HEK293 (cell line): ENCODE measurements at regions not wholly inside any gene's neighbourhood (a gene's known extent, or its start where the extent isn't known, plus 50 kb on each side); places are given as distances from the start of the nearest gene placed in this dataset.
"Not testable (repeated sequence)": the region's sequence is repeated elsewhere in the genome, so short reads cannot be mapped to it uniquely, and the experiment has no call there.

ENCODE experiments used
- CTCF ChIA-PET: fragments of 350-600 bp; formaldehyde crosslinking; extraction: SDS; loops from one replicate; lab custom pipeline; 2021; ENCODE audit warnings: antibody characterized with exemption; lab: Yijun Ruan, JAX
- POLR2A ChIA-PET: fragments of 300-600 bp; formaldehyde crosslinking; extraction: SDS; loops from one replicate; lab custom pipeline; 2020; ENCODE audit warnings: antibody characterized with exemption, inconsistent platforms; lab: Yijun Ruan, JAX
- H3K27ac ChIP-seq: fragments of 200-500 bp; sonication (Bioruptor generic); 2 replicates; pipeline ENCODE4 v1.5.1; 2014; ENCODE audit warnings: low read depth, low read length, control low read depth, inconsistent platforms; ENCODE audit errors: extremely low read depth
- H3K36me3 ChIP-seq, 2 experiments: fragments of 200-500 bp in 1 of 2; sonication (Bioruptor generic) in 1 of 2; 1 replicate in 1 of 2; 2 replicates in 1 of 2; pipeline ENCODE4 v1.5.1; 2014 to 2017; ENCODE audit warnings: inconsistent platforms in 2 of 2, low read length in 2 of 2; ENCODE audit not compliant: control insufficient read depth in 2 of 2, insufficient read depth in 1 of 2
- H3K4me1 ChIP-seq: fragments of 200-500 bp; sonication (Bioruptor generic); 2 replicates; pipeline ENCODE4 v1.5.1; 2014; ENCODE audit warnings: mild to moderate bottlenecking, low read length, inconsistent platforms; ENCODE audit not compliant: control insufficient read depth, insufficient read depth
- H3K4me3 ChIP-seq: 2 replicates; pipeline ENCODE4 v1.5.1; 2011; ENCODE audit warnings: low read depth, mild to moderate bottlenecking, control low read depth, low read length, moderate library complexity
- H3K9me3 ChIP-seq: fragments of 200-500 bp; sonication (Bioruptor generic); 2 replicates; pipeline ENCODE4 v1.5.1; 2014; ENCODE audit warnings: low read depth, low read length, inconsistent platforms; ENCODE audit not compliant: control insufficient read depth, insufficient read depth
- OSR2 ChIP-seq: fragments of 450-650 bp; formaldehyde crosslinking; IDR thresholded peaks from 2 replicates; pipeline ENCODE4 v1.5.1; 2016; ENCODE audit warnings: missing biosample characterization, missing genetic modification characterization
- PRDM1 ChIP-seq: fragments of 450-650 bp; formaldehyde crosslinking; IDR thresholded peaks from 2 replicates; pipeline ENCODE4; 2016; ENCODE audit warnings: missing biosample characterization, missing genetic modification characterization
- PRDM10 ChIP-seq: fragments of 450-650 bp; formaldehyde crosslinking; IDR thresholded peaks from 2 replicates; pipeline ENCODE4 v1.5.1; 2016; ENCODE audit warnings: missing biosample characterization, missing genetic modification characterization
- PRDM4 ChIP-seq: fragments of 450-650 bp; formaldehyde crosslinking; IDR thresholded peaks from 2 replicates; pipeline ENCODE4 v1.5.1; 2017; ENCODE audit warnings: missing biosample characterization, missing genetic modification characterization
- PRDM6 ChIP-seq: fragments of 450-650 bp; formaldehyde crosslinking; IDR thresholded peaks from 2 replicates; pipeline ENCODE4 v1.5.1; 2017; ENCODE audit warnings: missing biosample characterization, missing genetic modification characterization
- SALL2 ChIP-seq: fragments of 450-650 bp; formaldehyde crosslinking; IDR thresholded peaks from 2 replicates; pipeline ENCODE4 v1.5.0; 2017; ENCODE audit warnings: missing biosample characterization, mild to moderate bottlenecking, missing genetic modification characterization, borderline replicate concordance
- SCRT2 ChIP-seq: fragments of 450-650 bp; formaldehyde crosslinking; IDR thresholded peaks from 2 replicates; pipeline ENCODE4 v1.5.1; 2016; ENCODE audit warnings: missing biosample characterization, missing genetic modification characterization
- ZBTB49 ChIP-seq: fragments of 450-650 bp; formaldehyde crosslinking; IDR thresholded peaks from 2 replicates; pipeline ENCODE4 v1.5.1; 2016; ENCODE audit warnings: missing biosample characterization, missing genetic modification characterization, low read depth
- ZFP69B ChIP-seq: fragments of 450-650 bp; formaldehyde crosslinking; IDR thresholded peaks from 2 replicates; pipeline ENCODE4 v1.5.1; 2016; ENCODE audit warnings: missing biosample characterization, missing genetic modification characterization
- ZNF146 ChIP-seq: fragments of 450-650 bp; formaldehyde crosslinking; IDR thresholded peaks from 2 replicates; pipeline ENCODE4 v1.5.1; 2016; ENCODE audit warnings: missing biosample characterization, missing genetic modification characterization
- ZNF2 ChIP-seq: fragments of 450-650 bp; formaldehyde crosslinking; IDR thresholded peaks from 2 replicates; pipeline ENCODE4 v1.5.1; 2016; ENCODE audit warnings: missing biosample characterization, missing genetic modification characterization
- ZNF571 ChIP-seq: fragments of 450-650 bp; formaldehyde crosslinking; IDR thresholded peaks from 2 replicates; pipeline ENCODE4 v1.5.0; 2017; ENCODE audit warnings: missing biosample characterization, missing genetic modification characterization
- ZNF596 ChIP-seq: fragments of 450-650 bp; IDR thresholded peaks from 2 replicates; pipeline ENCODE4 v1.5.0; 2018; ENCODE audit warnings: missing biosample characterization, mild to moderate bottlenecking, missing genetic modification characterization, moderate library complexity
- ZNF610 ChIP-seq: fragments of 450-650 bp; formaldehyde crosslinking; IDR thresholded peaks from 2 replicates; pipeline ENCODE4 v1.5.1; 2016; ENCODE audit warnings: missing biosample characterization, missing genetic modification characterization, borderline replicate concordance
- ZNF660 ChIP-seq: fragments of 450-650 bp; IDR thresholded peaks from 2 replicates; pipeline ENCODE4 v1.5.1; 2018; ENCODE audit warnings: missing biosample characterization, mild to moderate bottlenecking, missing genetic modification characterization
- ZNF76 ChIP-seq: fragments of 450-650 bp; formaldehyde crosslinking; IDR thresholded peaks from 2 replicates; pipeline ENCODE4; 2016; ENCODE audit warnings: low read depth, missing biosample characterization, missing genetic modification characterization, borderline replicate concordance
- ZNF777 ChIP-seq: fragments of 450-650 bp; formaldehyde crosslinking; IDR thresholded peaks from 2 replicates; pipeline ENCODE4 v1.5.1; 2017; ENCODE audit warnings: missing biosample characterization, missing genetic modification characterization, borderline replicate concordance
- ZNF785 ChIP-seq: fragments of 450-650 bp; formaldehyde crosslinking; IDR thresholded peaks from 2 replicates; pipeline ENCODE4 v1.5.1; 2016; ENCODE audit warnings: missing biosample characterization, missing genetic modification characterization
- ZNF792 ChIP-seq: fragments of 450-650 bp; formaldehyde crosslinking; IDR thresholded peaks from 2 replicates; pipeline ENCODE4 v1.5.1; 2016; ENCODE audit warnings: missing biosample characterization, missing genetic modification characterization

GRCh38 chr20:53773792-53774401, 180.3 kb upstream of the ZNF217 start:
- CTCF ChIA-PET = interaction anchor here (0.6 kb wide), 2 partner anchors 117 to 571 kb away, joined by 4 to 6 read pairs; no protein-coding TSS in a partner anchor
- TF ChIP-seq ZNF792 (no peak), ZNF146 (tag by site-specific recombination) (no peak), PRDM10 (0 out of 2 replicates have a peak, but pooled peaks have one; percentile 10), PRDM6 (0 out of 2 replicates have a peak, but pooled peaks have one; percentile 21)
- no peaks in the 10 kb centered on the region for H3K9me3 ChIP-seq
- H3K27ac ChIP-seq = no peak overlapping the region
- H3K4me3 ChIP-seq = no peak overlapping the region
- H3K36me3 ChIP-seq = no peaks in the 10 kb centered on the region
- H3K4me1 ChIP-seq = peaks cover 3% of the 10 kb centered on the region; the same call in 1 of the 2 replicates
- POLR2A ChIA-PET = interaction anchor here (1.0 kb wide), 1 partner anchor 34 kb away, joined by 3 read pairs; no protein-coding TSS in a partner anchor

- H3K4me1 ChIP-seq, H3K4me3 ChIP-seq, H3K36me3 ChIP-seq, H3K9me3 ChIP-seq, H3K27ac ChIP-seq: not testable (repeated sequence)
- CTCF ChIA-PET = interaction anchor here (0.6 kb wide), 2 partner anchors 118 to 571 kb away, joined by 4 to 6 read pairs; no protein-coding TSS in a partner anchor
- POLR2A ChIA-PET = interaction anchor here (1.0 kb wide), 1 partner anchor 33 kb away, joined by 3 read pairs; no protein-coding TSS in a partner anchor
- 0 out of 2 replicates have a peak, but pooled peaks have one; percentile 10 for TF ChIP-seq SCRT2 (tag by site-specific recombination)
Measured at GRCh38 chr20:53773066-53773791, 179.6 kb upstream of the ZNF217 start.

- H3K4me1 ChIP-seq = peaks cover 4% of the 10 kb centered on the region
- ChIA-PET POLR2A (no interaction called here), CTCF (interaction anchor here (0.6 to 0.7 kb wide), 2 partner anchors 122 to 158 kb away, joined by 3 read pairs; no protein-coding TSS in a partner anchor)
- no peak overlapping the region for H3K4me3 ChIP-seq
- H3K9me3 ChIP-seq = no peaks in the 10 kb centered on the region
- no peak overlapping the region for H3K27ac ChIP-seq
- no peaks in the 10 kb centered on the region for H3K36me3 ChIP-seq
- TF ChIP-seq PRDM4 (tag by site-specific recombination) (no peak), ZFP69B (tag by site-specific recombination) (no peak), ZNF777 (tag by site-specific recombination) (no peak), ZNF660 (tag by site-specific recombination) (no peak), ZNF571 (tag by site-specific recombination) (no peak), ZNF610 (no peak), ZNF76 (tag by site-specific recombination) (no peak), SALL2 (tag by site-specific recombination) (no peak), ZNF596 (tag by site-specific recombination) (no peak), OSR2 (tag by site-specific recombination) (peak; percentile 50; the same call in 1 of the 2 replicates), ZBTB49 (tag by site-specific recombination) (no peak), ZNF785 (tag by site-specific recombination) (no peak), ZNF2 (tag by site-specific recombination) (no peak), PRDM1 (tag by site-specific recombination) (no peak)
Measured at GRCh38 chr20:53769041-53769440, 175.4 kb upstream of the ZNF217 start.
